ENCODE measurements at regions not wholly inside any gene's neighbourhood (a gene's known extent, or its start where the extent isn't known, plus 50 kb on each side); places are given as distances from the start of the nearest gene placed in this dataset.

- TF ChIP-seq ZSCAN29 (IDR thresholded peaks at IDR 0.05) = no peak
- no peak for TF ChIP-seq CBFB (IDR thresholded peaks at IDR 0.05; ENCODE audit: low read depth)
- no peak for TF ChIP-seq ATF7 (IDR thresholded peaks at IDR 0.05; ENCODE audit: low read depth)
- no peak for TF ChIP-seq ZBED1 (IDR thresholded peaks at IDR 0.05; ENCODE audit: borderline replicate concordance)
- no peak for TF ChIP-seq ASH2L (IDR thresholded peaks at IDR 0.05; ENCODE audit: borderline replicate concordance, low read depth)
Observed at GRCh38 chrX:23592741-23593140, 74.6 kb upstream of the PRDX4 start (continued).

GRCh38 chrX:23598575-23598974, 68.7 kb upstream of the PRDX4 start:
- H3K9me3 ChIP-seq (replicated peaks; ENCODE audit: control insufficient read depth, insufficient read depth, low read length) = no peaks in the 10 kb centered on the region
- no peaks in the 10 kb centered on the region for H3K4me1 ChIP-seq (ENCODE audit: control insufficient read depth, insufficient read depth, low read length)
- RAD21 ChIA-PET (ENCODE audit: unreplicated experiment) = no interaction called here
- no peak overlapping the region for H3K27ac ChIP-seq (ENCODE audit: control insufficient read depth, insufficient read depth)
- H3K79me2 ChIP-seq (ENCODE audit: control insufficient read depth, insufficient read depth, low read length) = no peaks in the 10 kb centered on the region
- SMC1A ChIA-PET (ENCODE audit: uncharacterized antibody, unreplicated experiment) = no interaction called here
- H3K36me3 ChIP-seq (ENCODE audit: control insufficient read depth in 2 of 2, insufficient read depth in 2 of 2, low read length in 1 of 2) = no peaks in the 10 kb centered on the region
- POLR2A ChIA-PET = no interaction called here
- no TSS peak for BruUV-seq (replicated peaks)
- H3K27me3 ChIP-seq (replicated peaks in 1 of 2; ENCODE audit: control insufficient read depth in 2 of 2, insufficient read depth in 2 of 2, low read length in 1 of 2) = no peaks in the 10 kb centered on the region
- CTCF ChIA-PET = interaction anchor here (0.7 kb wide), 1 partner anchor 257 kb away, joined by 3 read pairs; no protein-coding TSS in a partner anchor
- H2AFZ ChIP-seq (ENCODE audit: control insufficient read depth, low read depth, low read length) = no peak overlapping the region
- in situ Hi-C loops (cut with MboI) (no loop called here), intact Hi-C loops (cut with micrococcal nuclease; ENCODE audit: unreplicated experiment) (no loop called here)
- H3K9ac ChIP-seq (ENCODE audit: control insufficient read depth, insufficient read depth, low read length) = no peak overlapping the region
- no peak for DNase-seq (ENCODE audit: low read depth, low spot score)
- no peaks in the 10 kb centered on the region for H4K20me1 ChIP-seq (ENCODE audit: control insufficient read depth, insufficient read depth)
- no peak overlapping the region for H3K4me3 ChIP-seq
- 51% methylated on average over 5 of the region's 5 CpGs for WGBS (ENCODE audit: insufficient coverage, insufficient replicate concordance, low lambda C conversion rate, missing lambda C conversion rate)
- FAIRE-seq = no peak
- ATAC-seq = no peak
- H3K4me2 ChIP-seq (ENCODE audit: control insufficient read depth, insufficient read depth) = no peak overlapping the region
- TF ChIP-seq POLR2A (IDR thresholded peaks at IDR 0.05; ENCODE audit: low read depth, low read length) (no peak), ZNF622 (IDR thresholded peaks at IDR 0.05) (no peak), PKNOX1 (IDR thresholded peaks at IDR 0.05) (no peak), ETV6 (conservative IDR thresholded peaks at IDR 0.05 in 1 of 2, IDR thresholded peaks at IDR 0.05 in 1 of 2; ENCODE audit: borderline replicate concordance in 1 of 2, low read depth in 1 of 2) (no peak), USF2 (IDR thresholded peaks at IDR 0.05; ENCODE audit: borderline replicate concordance, low read depth, low read length) (no peak), MTA3 (IDR thresholded peaks at IDR 0.05; ENCODE audit: borderline replicate concordance, low read length) (no peak), CHD1 (IDR thresholded peaks at IDR 0.05; ENCODE audit: low read depth, low read length) (no peak), RELA (IDR thresholded peaks at IDR 0.05; ENCODE audit: borderline replicate concordance, partially characterized antibody) (no peak), WRNIP1 (IDR thresholded peaks at IDR 0.05; ENCODE audit: borderline replicate concordance, low read depth, low read length) (no peak), NFYA (IDR thresholded peaks at IDR 0.05; ENCODE audit: borderline replicate concordance, low read depth, low read length) (no peak), PAX8 (IDR thresholded peaks at IDR 0.05) (no peak), NR2C2 (IDR thresholded peaks at IDR 0.05; ENCODE audit: borderline replicate concordance, control insufficient read depth, insufficient read length, low read depth) (no peak), POLR2AphosphoS2 (IDR thresholded peaks at IDR 0.05; ENCODE audit: low read depth, low read length) (no peak), ZNF687 (IDR thresholded peaks at IDR 0.05) (no peak), HDAC6 (IDR thresholded peaks at IDR 0.05; ENCODE audit: unreplicated experiment) (no peak)
